ENCODE measurements at regions not wholly inside any gene's neighbourhood (a gene's known extent, or its start where the extent isn't known, plus 50 kb on each side); places are given as distances from the start of the nearest gene placed in this dataset.

- TF ChIP-seq ZNF462 (CRISPR knock-in tag; IDR thresholded peaks at IDR 0.05), result no peak
Measured at GRCh38 chr21:39094847-39095579, 88.2 kb downstream of the PSMG1 start.

GRCh38 chr21:39094087-39094780, 89.0 kb downstream of the PSMG1 start:
- Mint-ChIP-seq H3K4me3 (no peak overlapping the region), H3K27ac (no peak overlapping the region), H3K36me3 (ENCODE audit: low read depth) (no peaks in the 10 kb centered on the region), H3K4me1 (peaks cover 8% of the 10 kb centered on the region), H3K27me3 (ENCODE audit: insufficient read depth, low read depth, poor library complexity) (no peaks in the 10 kb centered on the region), H3K9me3 (no peaks in the 10 kb centered on the region; the same call in 1 of the 3 replicates)
- H3K9me2 ChIP-seq (ENCODE audit: insufficient read depth), result peaks cover 6% of the 10 kb centered on the region; the same call in 1 of the 2 replicates
- no peaks in the 10 kb centered on the region for H3K27me3 ChIP-seq (ENCODE audit: insufficient read depth)
- H3K4me1 ChIP-seq (ENCODE audit: insufficient read depth), result no peaks in the 10 kb centered on the region
- H3K4me2 ChIP-seq, result no peak overlapping the region
- no peaks in the 10 kb centered on the region for H3K79me2 ChIP-seq (replicated peaks; ENCODE audit: insufficient read depth)
- H3K27ac ChIP-seq (ENCODE audit: low read depth), result no peak overlapping the region
- ATAC-seq, result no peak
- H3K4me3 ChIP-seq, result no peak overlapping the region
- no peak for DNase-seq (ENCODE audit: low spot score)
- no peak overlapping the region for H2AFZ ChIP-seq
- TF ChIP-seq JUNB (IDR thresholded peaks at IDR 0.05; ENCODE audit: unreplicated experiment) (no peak), ZNF331 (CRISPR knock-in tag; IDR thresholded peaks at IDR 0.05; ENCODE audit: low read depth) (no peak), ETS1 (IDR thresholded peaks at IDR 0.05) (no peak)
- H3K36me3 ChIP-seq (ENCODE audit: insufficient read depth), result no peaks in the 10 kb centered on the region; the same call in 1 of the 2 replicates
- H3F3A ChIP-seq (replicated peaks; ENCODE audit: low read depth), result no peaks in the 10 kb centered on the region
- no peaks in the 10 kb centered on the region for H4K20me1 ChIP-seq (replicated peaks; ENCODE audit: insufficient read depth)

More at GRCh38 chr21:39094847-39095579, 88.2 kb downstream of the PSMG1 start:
- ATAC-seq (no peak), DNase-seq (ENCODE audit: low spot score) (no peak)
- H3K4me1 ChIP-seq (ENCODE audit: insufficient read depth), result no peaks in the 10 kb centered on the region
- no peaks in the 10 kb centered on the region for H3K36me3 ChIP-seq (ENCODE audit: insufficient read depth)
- H3K4me3 ChIP-seq, result no peak overlapping the region
- H3K79me2 ChIP-seq (replicated peaks; ENCODE audit: insufficient read depth), result no peaks in the 10 kb centered on the region
- no peak overlapping the region for H3K27ac Mint-ChIP-seq
- H3K27ac ChIP-seq (ENCODE audit: low read depth), result no peak overlapping the region
- H3K4me2 ChIP-seq, result no peak overlapping the region
- H3K9me2 ChIP-seq (ENCODE audit: insufficient read depth), result peaks cover 6% of the 10 kb centered on the region; the same call in 1 of the 2 replicates
- no peak overlapping the region for H2AFZ ChIP-seq
- peaks cover 3% of the 10 kb centered on the region; the same call in 1 of the 3 replicates for H3K36me3 Mint-ChIP-seq (ENCODE audit: low read depth)
- H3K4me1 Mint-ChIP-seq, result peaks cover 8% of the 10 kb centered on the region
- no peaks in the 10 kb centered on the region for H3K27me3 Mint-ChIP-seq (ENCODE audit: insufficient read depth, low read depth, poor library complexity)
- no peaks in the 10 kb centered on the region for H3K27me3 ChIP-seq (ENCODE audit: insufficient read depth)
- H3K4me3 Mint-ChIP-seq, result no peak overlapping the region
- no peaks in the 10 kb centered on the region for H4K20me1 ChIP-seq (replicated peaks; ENCODE audit: insufficient read depth)
- no peaks in the 10 kb centered on the region for H3F3A ChIP-seq (replicated peaks; ENCODE audit: low read depth)
- H3K9me3 Mint-ChIP-seq, result peaks cover 5% of the 10 kb centered on the region
